HG02623 (cell line): ENCODE measurements at regions not wholly inside any gene's neighbourhood (a gene's known extent, or its start where the extent isn't known, plus 50 kb on each side); places are given as distances from the start of the nearest gene placed in this dataset.
"Not testable (repeated sequence)": the region's sequence is repeated elsewhere in the genome, so short reads cannot be mapped to it uniquely, and the experiment has no call there.

Source experiments
- ATAC-seq: cut with Tn5 transposase; IDR thresholded peaks from one replicate; pipeline ENCODE4 v1.9.1; 2021; ENCODE audit warnings: moderate library complexity; ENCODE audit not compliant: unreplicated experiment

GRCh38 chr5:112533362-112533761 is 114.3 kb upstream of the EPB41L4A start:
- ATAC-seq, result no peak

- no peak for ATAC-seq
Measured at GRCh38 chr5:112534067-112534583, 115.0 kb upstream of the EPB41L4A start.

- no peak for ATAC-seq
Measured at GRCh38 chr5:112534611-112535255, 115.7 kb upstream of the EPB41L4A start.

- no peak for ATAC-seq
Measured at GRCh38 chr5:112535356-112535755, 116.3 kb upstream of the EPB41L4A start.

GRCh38 chr5:112544558-112544957 is 125.5 kb upstream of the EPB41L4A start:
- ATAC-seq, result not testable (repeated sequence)

GRCh38 chr5:112546946-112547592 is 128.0 kb upstream of the EPB41L4A start:
- no peak for ATAC-seq

GRCh38 chr5:112548246-112548881 is 129.3 kb upstream of the EPB41L4A start:
- no peak for ATAC-seq

- ATAC-seq, result no peak
Measured at GRCh38 chr5:112549127-112549526, 130.1 kb upstream of the EPB41L4A start.

GRCh38 chr5:112549605-112550166 is 130.6 kb upstream of the EPB41L4A start:
- ATAC-seq, result no peak

- peak; percentile 61 for ATAC-seq
Measured at GRCh38 chr5:112551419-112552032, 132.4 kb upstream of the EPB41L4A start.

- no peak for ATAC-seq
Measured at GRCh38 chr5:112552216-112552615, 133.1 kb upstream of the EPB41L4A start.

GRCh38 chr5:112552791-112553190 is 133.7 kb upstream of the EPB41L4A start:
- ATAC-seq, result no peak

GRCh38 chr5:112554101-112554977 is 135.3 kb upstream of the EPB41L4A start:
- no peak for ATAC-seq

GRCh38 chr5:112555197-112555596 is 136.1 kb upstream of the EPB41L4A start:
- no peak for ATAC-seq

GRCh38 chr5:112555691-112556090 is 136.6 kb upstream of the EPB41L4A start:
- ATAC-seq, result no peak

GRCh38 chr5:112559501-112559900 is 140.4 kb upstream of the EPB41L4A start:
- ATAC-seq, result not testable (repeated sequence)

- ATAC-seq, result no peak
Measured at GRCh38 chr5:112560371-112560770, 141.3 kb upstream of the EPB41L4A start.

GRCh38 chr5:112563169-112563826 is 144.2 kb upstream of the EPB41L4A start:
- no peak for ATAC-seq

- ATAC-seq, result no peak
Measured at GRCh38 chr5:112566251-112566650, 147.2 kb upstream of the EPB41L4A start.

GRCh38 chr5:112569596-112569995 is 150.5 kb upstream of the EPB41L4A start:
- no peak for ATAC-seq
